Parathyroid adenoma (tissue), 2 donors: ENCODE measurements at regions not wholly inside any gene's neighbourhood (a gene's known extent, or its start where the extent isn't known, plus 50 kb on each side); places are given as distances from the start of the nearest gene placed in this dataset.

Experiments used
- H2AFZ ChIP-seq: fragments of 300-600 bp; sonication (generic); one replicate; pipeline ENCODE4 v1.7.0; 2017; ENCODE audit warnings: antibody characterized with exemption, mild to moderate bottlenecking
- H3K27ac ChIP-seq: fragments of 300-600 bp; sonication (generic); one replicate; pipeline ENCODE4 v1.7.0; 2017
- H3K27me3 ChIP-seq: fragments of 300-600 bp; sonication (generic); one replicate; pipeline ENCODE4 v1.7.0; 2017; ENCODE audit warnings: low read length; ENCODE audit not compliant: control insufficient read depth, insufficient read depth
- H3K36me3 ChIP-seq: fragments of 300-600 bp; sonication (generic); one replicate; pipeline ENCODE4 v1.7.0; 2017; ENCODE audit warnings: low read length; ENCODE audit not compliant: control insufficient read depth, insufficient read depth
- H3K4me1 ChIP-seq: fragments of 300-600 bp; sonication (generic); one replicate; pipeline ENCODE4 v1.7.0; 2017; ENCODE audit warnings: control low read depth
- H3K4me2 ChIP-seq: fragments of 300-600 bp; sonication (generic); one replicate; pipeline ENCODE4 v1.7.0; 2017; ENCODE audit warnings: low read length
- H3K4me3 ChIP-seq: fragments of 300-600 bp; sonication (generic); one replicate; pipeline ENCODE4 v1.7.0; 2017; ENCODE audit warnings: low read depth, low read length
- H3K79me2 ChIP-seq: fragments of 300-600 bp; sonication (generic); one replicate; pipeline ENCODE4 v1.7.0; 2017; ENCODE audit warnings: control low read depth
- H3K9ac ChIP-seq: fragments of 300-600 bp; sonication (generic); one replicate; pipeline ENCODE4 v1.7.0; 2017; ENCODE audit warnings: mild to moderate bottlenecking
- H3K9me3 ChIP-seq: fragments of 300-600 bp; sonication (generic); one replicate; pipeline ENCODE4 v1.7.0; 2017; ENCODE audit warnings: low read length; ENCODE audit not compliant: control insufficient read depth
- TF ChIP-seq, protein P1 (sequence below): fragments of 300-600 bp; sonication (generic); IDR thresholded peaks from one replicate; pipeline ENCODE4 v1.7.0; 2017; ENCODE audit warnings: antibody characterized with exemption, mild to moderate bottlenecking
- donor health status: primary hyperparathyroidism.

- Histone ChIP-seq H3K4me1 (peaks cover 6% of the 10 kb centered on the region), H3K79me2 (no peaks in the 10 kb centered on the region), H3K9me3 (no peaks in the 10 kb centered on the region), H3K4me2 (no peak overlapping the region), H3K27me3 (no peaks in the 10 kb centered on the region), H2AFZ (peak overlapping the region; percentile 38), H3K9ac (no peak overlapping the region), H3K36me3 (no peaks in the 10 kb centered on the region), H3K4me3 (no peak overlapping the region), H3K27ac (no peak overlapping the region)
- TF ChIP-seq, protein P1, sequence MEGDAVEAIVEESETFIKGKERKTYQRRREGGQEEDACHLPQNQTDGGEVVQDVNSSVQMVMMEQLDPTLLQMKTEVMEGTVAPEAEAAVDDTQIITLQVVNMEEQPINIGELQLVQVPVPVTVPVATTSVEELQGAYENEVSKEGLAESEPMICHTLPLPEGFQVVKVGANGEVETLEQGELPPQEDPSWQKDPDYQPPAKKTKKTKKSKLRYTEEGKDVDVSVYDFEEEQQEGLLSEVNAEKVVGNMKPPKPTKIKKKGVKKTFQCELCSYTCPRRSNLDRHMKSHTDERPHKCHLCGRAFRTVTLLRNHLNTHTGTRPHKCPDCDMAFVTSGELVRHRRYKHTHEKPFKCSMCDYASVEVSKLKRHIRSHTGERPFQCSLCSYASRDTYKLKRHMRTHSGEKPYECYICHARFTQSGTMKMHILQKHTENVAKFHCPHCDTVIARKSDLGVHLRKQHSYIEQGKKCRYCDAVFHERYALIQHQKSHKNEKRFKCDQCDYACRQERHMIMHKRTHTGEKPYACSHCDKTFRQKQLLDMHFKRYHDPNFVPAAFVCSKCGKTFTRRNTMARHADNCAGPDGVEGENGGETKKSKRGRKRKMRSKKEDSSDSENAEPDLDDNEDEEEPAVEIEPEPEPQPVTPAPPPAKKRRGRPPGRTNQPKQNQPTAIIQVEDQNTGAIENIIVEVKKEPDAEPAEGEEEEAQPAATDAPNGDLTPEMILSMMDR: peak; percentile 92
Observed at GRCh38 chr20:63056236-63057170, 49.7 kb upstream of the BHLHE23 start.
